HG03565 (cell line): ENCODE measurements at regions not wholly inside any gene's neighbourhood (a gene's known extent, or its start where the extent isn't known, plus 50 kb on each side); places are given as distances from the start of the nearest gene placed in this dataset.
"Not testable (repeated sequence)": the region's sequence is repeated elsewhere in the genome, so short reads cannot be mapped to it uniquely, and the experiment has no call there.

Experiments
- ATAC-seq: cut with Tn5 transposase; IDR thresholded peaks from one replicate; pipeline ENCODE4 v1.9.1; 2021; ENCODE audit warnings: mild to moderate bottlenecking, moderate library complexity; ENCODE audit not compliant: unreplicated experiment

DNA sequence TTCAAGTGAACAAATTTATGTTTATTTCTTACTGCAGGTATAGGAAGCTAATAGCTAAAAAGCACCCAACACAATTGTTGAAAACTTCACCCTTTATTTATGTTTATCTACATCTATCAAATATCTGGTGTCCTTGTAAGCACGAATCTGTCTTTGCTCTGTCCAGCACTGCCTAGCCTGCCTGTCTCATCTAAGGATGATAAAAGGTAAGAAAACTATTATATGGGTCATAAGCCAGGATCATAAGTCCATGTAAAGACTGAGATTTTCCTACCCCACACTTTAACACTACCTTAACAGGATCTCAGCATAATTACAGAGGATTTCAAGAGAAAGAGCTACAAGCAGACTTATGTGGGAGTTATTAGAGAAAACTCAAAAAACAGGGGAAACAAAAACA is 365.6 kb upstream of the TMEFF2 start:
- ATAC-seq = no peak

GRCh38 chr2:192559587-192559986 is 364.9 kb upstream of the TMEFF2 start:
- ATAC-seq = no peak

GRCh38 chr2:192558637-192559036 is 363.9 kb upstream of the TMEFF2 start:
- no peak for ATAC-seq

DNA sequence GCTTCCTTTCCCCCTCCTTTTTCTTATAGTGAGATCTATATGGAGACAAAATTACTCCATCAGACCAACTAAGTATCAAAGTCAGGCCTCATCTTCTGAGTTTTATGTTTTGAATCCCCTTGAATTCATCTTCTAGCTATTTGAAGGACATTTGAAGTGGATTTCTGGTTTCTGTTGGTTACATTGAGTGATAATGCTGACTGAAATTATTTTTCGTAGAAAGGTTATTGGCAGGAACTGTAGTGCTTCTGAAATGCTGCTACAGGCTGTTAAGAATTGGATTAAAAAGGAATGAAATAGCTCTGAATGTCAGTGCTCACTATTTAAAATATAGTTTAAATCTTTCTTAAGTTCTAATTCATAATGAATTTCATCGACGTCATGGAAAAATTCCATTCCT is 361.0 kb upstream of the TMEFF2 start:
- no peak for ATAC-seq

- ATAC-seq = no peak
Measured at GRCh38 chr2:192551760-192552159, 357.0 kb upstream of the TMEFF2 start.

- no peak for ATAC-seq
Measured at GRCh38 chr2:192546565-192546964, 351.8 kb upstream of the TMEFF2 start.

DNA sequence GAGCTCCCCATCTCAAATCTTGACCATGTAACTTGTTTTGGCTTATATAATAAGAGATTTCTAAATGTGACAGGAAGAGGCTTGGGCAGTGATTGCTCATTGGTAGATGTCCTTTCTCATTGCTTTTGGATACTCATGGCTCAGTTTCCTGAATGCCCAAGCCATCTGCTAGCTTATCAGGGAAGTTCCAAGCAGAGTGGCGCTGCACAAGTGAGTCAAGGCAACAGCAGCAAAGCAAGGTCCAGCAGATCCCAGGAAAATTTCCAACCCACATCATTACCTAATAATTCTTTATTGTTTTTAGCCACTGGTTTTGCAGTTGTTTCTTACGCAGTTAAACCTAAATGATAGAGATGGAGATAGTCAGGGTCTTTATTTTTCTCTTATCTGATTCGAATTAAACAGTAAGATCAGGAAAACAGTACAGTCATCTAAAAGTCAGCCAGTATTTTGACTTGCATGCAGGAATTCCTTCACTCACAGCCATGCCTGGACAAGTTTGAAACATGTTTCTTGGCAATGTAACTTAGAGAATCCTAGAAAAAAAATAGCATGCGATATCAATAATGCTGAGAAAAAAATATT is 349.7 kb upstream of the TMEFF2 start:
- ATAC-seq = no peak

DNA sequence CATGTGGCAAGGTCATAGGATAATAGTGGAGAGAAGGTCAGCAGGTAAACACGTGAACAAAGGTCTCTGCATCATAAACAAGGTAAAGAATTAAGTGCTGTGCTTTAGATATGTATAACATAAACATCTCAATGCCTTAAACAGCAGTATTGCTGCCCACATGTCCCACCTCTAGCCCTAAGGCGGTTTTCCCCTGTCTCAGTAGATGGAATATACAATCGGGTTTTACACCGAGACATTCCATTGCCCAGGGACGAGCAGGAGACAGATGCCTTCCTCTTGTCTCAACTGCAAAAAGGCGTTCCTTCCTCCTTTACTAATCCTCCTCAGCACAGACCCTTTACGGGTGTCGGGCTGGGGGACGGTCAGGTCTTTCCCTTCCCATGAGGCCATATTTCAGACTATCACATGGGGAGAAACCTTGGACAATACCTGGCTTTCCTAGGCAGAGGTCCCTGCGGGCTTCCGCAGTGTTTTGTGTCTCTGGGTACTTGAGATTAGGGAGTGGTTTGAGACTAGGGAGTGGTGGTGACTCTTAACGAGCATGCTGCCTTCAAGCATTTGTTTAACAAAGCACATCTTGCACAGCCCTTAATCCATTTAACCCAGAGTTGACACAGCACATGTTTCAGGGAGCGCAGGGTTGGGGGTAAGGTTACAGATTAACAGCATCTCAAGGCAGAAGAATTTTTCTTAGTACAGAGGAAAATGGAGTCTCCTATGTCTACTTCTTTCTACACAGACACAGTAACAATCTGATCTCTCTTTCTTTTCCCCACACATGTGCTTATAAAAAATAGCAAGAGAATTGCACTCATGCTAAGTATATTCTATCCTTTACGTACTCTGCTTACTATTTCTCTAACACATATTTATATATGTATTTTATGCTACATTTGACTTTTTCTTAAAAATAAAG is 347.7 kb upstream of the TMEFF2 start:
- not testable (repeated sequence) for ATAC-seq

- no peak for ATAC-seq
Measured at GRCh38 chr2:192539306-192539705, 344.6 kb upstream of the TMEFF2 start.

GRCh38 chr2:192536922-192537624 is 342.3 kb upstream of the TMEFF2 start:
- no peak for ATAC-seq

GRCh38 chr2:192535956-192536921 is 341.5 kb upstream of the TMEFF2 start:
- no peak for ATAC-seq

DNA sequence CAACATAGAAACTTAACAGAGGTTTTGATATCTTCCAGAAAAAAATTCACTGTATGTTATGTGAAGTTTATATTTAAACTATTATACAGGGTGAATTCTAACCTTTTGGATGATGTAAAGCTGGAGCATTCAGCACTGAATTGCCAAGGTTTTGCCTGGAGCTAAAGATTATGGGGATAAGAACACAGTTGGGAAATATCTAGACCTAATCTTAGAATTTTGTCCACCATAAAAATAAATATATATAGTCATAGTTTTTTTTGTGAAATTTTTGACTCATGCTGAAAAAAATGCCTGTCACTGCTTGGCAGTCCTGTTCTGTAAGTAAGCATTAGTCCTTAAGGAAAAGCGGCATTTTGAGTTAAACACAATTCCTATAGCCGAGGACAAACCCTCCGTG is 339.3 kb upstream of the TMEFF2 start:
- no peak for ATAC-seq

DNA sequence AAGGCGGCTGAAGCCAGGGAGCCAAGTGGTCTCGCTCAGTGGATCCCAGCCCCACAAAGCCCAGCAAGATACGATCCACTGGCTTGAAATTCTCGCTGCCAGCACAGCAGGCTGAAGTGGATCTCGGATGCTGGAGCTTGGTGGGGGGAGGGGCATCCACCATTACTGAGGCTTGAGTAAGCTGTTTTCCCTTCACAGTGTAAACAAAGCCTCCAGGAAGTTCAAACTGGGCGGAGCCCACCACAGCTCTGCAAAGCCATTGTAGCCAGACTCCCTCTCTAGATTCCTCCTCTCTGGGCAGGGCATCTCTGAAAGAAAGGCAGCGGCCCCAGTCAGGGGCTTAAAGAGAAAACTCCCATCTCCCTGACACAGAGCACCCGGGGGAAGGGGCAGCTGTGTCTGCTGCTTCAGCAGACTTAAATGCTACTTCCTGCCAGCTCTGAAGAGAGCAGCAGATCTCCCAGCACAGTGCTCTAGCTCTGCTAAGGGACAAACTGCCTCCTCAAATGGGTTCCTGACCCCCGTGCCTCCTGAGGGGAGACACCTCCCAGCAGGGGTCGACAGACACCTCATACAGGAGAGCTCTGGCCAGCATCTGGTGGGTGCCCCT is 330.0 kb upstream of the TMEFF2 start:
- not testable (repeated sequence) for ATAC-seq

GRCh38 chr2:192524214-192524613 is 329.5 kb upstream of the TMEFF2 start:
- ATAC-seq = not testable (repeated sequence)

- no peak for ATAC-seq
Measured at GRCh38 chr2:192515937-192516336, 321.2 kb upstream of the TMEFF2 start.

DNA sequence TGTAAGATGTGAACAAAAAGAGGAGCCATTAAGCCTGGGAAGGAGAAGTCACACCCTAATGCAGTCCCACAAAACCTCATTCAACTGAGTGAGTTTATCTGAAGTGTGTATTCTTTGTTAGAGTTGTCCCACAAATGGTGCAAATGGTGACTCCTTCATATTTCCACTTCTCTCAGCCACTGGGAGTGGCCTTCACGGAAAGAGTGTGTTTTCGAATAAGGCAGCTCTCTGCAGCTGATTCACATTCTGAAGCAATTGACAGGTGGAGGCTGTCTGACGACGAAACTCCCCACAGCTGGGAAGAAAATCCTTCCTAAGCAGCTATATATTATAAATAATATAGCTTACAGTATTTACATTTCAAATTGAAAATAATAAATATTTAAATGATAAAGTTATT is 318.8 kb upstream of the TMEFF2 start:
- ATAC-seq = no peak

DNA sequence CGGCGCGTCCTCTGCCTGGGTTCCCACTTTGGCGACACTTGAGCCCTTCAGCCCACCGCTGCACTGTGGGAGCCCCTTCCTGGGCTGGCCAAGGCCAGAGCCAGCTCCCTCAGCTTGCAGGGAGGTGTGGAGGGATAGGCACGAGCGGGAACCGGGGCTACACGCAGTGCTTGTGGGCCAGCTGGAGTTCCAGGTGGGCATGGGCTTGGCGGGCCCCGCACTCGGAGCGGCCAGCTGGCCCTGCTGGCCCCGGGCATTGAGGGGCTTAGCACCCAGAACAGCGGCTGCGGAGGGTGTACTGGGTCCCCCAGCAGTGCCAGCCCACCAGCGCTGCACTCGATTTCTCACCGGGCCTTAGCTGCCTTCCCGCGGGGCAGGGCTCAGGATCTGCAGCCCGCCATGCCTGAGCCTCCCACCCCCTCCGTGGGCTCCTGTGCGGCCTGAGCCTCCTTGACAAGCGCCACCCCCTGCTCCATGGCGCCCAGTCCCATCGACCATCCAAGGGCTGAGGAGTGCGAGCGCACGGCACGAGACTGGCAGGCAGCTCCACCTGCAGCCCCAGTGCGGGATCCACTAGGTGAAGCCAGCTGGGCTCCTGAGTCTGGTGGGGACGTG is 313.2 kb upstream of the TMEFF2 start:
- not testable (repeated sequence) for ATAC-seq

DNA sequence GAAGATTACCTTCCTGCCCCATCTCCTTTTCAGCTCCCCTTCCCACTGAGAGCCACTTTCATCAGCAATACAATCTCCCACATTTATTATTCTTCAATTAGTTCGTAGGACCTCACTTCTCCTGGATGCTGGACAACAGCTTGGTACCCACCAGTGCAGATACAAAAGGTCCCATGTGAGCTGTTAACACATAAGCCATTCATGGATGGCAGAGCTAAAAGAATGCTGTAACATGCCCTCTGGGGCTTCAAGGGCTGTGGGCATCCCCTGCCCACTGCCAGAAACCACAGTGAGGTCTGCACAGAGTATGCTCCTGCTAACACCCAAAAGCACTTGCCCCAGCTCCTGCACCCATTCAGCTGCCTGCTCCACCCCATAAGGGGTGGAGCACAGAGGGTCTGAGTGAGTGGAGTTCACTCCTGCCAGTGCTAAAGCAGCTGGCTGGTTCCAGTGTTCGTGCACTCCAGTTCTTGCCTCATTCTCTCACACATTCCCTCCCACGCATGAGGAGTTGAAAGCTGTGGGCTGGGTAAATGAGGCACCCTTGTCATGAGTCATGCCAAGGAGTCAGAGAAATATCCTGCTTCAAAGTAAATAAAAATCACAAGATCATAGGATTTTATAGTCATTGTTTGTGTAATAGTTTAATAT is 305.9 kb upstream of the TMEFF2 start:
- peak; percentile 87 for ATAC-seq

DNA sequence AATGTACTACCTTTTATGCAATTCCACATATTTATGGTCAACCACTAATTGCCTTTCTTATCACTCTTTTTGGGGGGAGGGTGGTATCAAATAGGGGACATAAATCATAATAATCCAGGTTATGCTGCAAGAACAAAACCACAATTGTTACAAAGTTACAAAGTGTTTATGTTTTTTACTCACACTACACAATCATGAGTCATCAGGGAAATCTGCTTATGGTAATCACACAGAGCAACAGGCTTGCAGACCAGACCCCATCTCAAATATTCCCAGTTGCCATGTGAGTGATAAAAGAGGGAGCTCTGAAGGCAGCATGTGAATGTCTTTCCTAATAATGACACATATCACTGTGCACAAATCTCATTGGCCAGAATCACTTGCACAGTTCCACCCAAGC is 304.7 kb upstream of the TMEFF2 start:
- ATAC-seq = no peak
